Activated effector memory CD4-positive, alpha-beta T cell treated with anti-CD3 and anti-CD28 coated beads, Interleukin-2, amount 50 U/mL, for 16 hours (primary cell): ENCODE measurements at regions not wholly inside any gene's neighbourhood (a gene's known extent, or its start where the extent isn't known, plus 50 kb on each side); places are given as distances from the start of the nearest gene placed in this dataset.

Experiments
- DNase-seq: peaks from one replicate; pipeline ENCODE4 v3.0.0-alpha.2; 2020

- no peak for DNase-seq
These were observed 131.1 kb upstream of the TBX20 start for GRCh38 chr7:35384761-35385700.

GRCh38 chr7:35380739-35381224, 126.9 kb upstream of the TBX20 start:
- DNase-seq: no peak

- DNase-seq: no peak
These were observed 125.6 kb upstream of the TBX20 start for GRCh38 chr7:35379481-35379880.

GRCh38 chr7:35375516-35375915, 121.6 kb upstream of the TBX20 start:
- DNase-seq: no peak

GRCh38 chr7:35374858-35375257, 121.0 kb upstream of the TBX20 start:
- no peak for DNase-seq

- no peak for DNase-seq
These were observed 117.3 kb upstream of the TBX20 start for GRCh38 chr7:35371221-35371620.

GRCh38 chr7:35370687-35371086, 116.8 kb upstream of the TBX20 start:
- no peak for DNase-seq

- no peak for DNase-seq
These were observed 112.6 kb upstream of the TBX20 start for GRCh38 chr7:35366167-35367155.

- DNase-seq: no peak
These were observed 111.6 kb upstream of the TBX20 start for GRCh38 chr7:35365523-35365922.

GRCh38 chr7:35362341-35362740, 108.4 kb upstream of the TBX20 start:
- DNase-seq: no peak

- DNase-seq: no peak
These were observed 105.5 kb upstream of the TBX20 start for GRCh38 chr7:35359423-35359822.

GRCh38 chr7:35356495-35356894, 102.6 kb upstream of the TBX20 start:
- no peak for DNase-seq

- no peak for DNase-seq
These were observed 102.0 kb upstream of the TBX20 start for GRCh38 chr7:35355911-35356310.

- DNase-seq: no peak
These were observed 101.3 kb upstream of the TBX20 start for GRCh38 chr7:35355199-35355598.

GRCh38 chr7:35353481-35353880, 99.6 kb upstream of the TBX20 start:
- no peak for DNase-seq

GRCh38 chr7:35351466-35351865, 97.6 kb upstream of the TBX20 start:
- DNase-seq: no peak

GRCh38 chr7:35348611-35349400, 94.9 kb upstream of the TBX20 start:
- no peak for DNase-seq

- no peak for DNase-seq
These were observed 88.9 kb upstream of the TBX20 start for GRCh38 chr7:35342786-35343185.

- no peak for DNase-seq
These were observed 85.9 kb upstream of the TBX20 start for GRCh38 chr7:35339811-35340210.

- DNase-seq: no peak
These were observed 82.5 kb upstream of the TBX20 start for GRCh38 chr7:35336444-35336843.

- DNase-seq: no peak
These were observed 80.6 kb upstream of the TBX20 start for GRCh38 chr7:35334506-35334905.

- no peak for DNase-seq
These were observed 79.4 kb upstream of the TBX20 start for GRCh38 chr7:35333265-35333664.
